ENCODE measurements at regions not wholly inside any gene's neighbourhood (a gene's known extent, or its start where the extent isn't known, plus 50 kb on each side); places are given as distances from the start of the nearest gene placed in this dataset.

DNA sequence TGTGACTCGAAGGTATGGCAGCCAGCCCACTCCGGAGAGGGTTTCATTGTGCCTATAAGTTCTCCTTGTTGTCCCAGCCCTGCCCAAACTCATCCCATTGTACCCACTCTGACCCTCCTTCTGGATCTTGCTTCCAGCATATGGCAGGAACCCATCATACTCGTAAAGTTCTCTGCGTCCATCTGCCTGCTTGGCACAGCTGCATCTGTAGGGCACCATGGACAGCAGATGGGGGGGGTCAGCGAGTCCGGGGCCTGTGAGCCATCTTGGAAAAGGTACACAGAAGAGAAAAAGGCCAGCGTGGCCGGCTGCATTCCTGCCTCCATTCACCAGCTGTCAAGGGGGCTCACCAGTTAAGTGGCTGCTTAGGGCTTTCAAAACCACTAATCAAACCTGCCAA, 94.9 kb upstream of the IGSF21 start:
- no CpG with 5 or more reads among the region's 8 CpGs for WGBS (ENCODE audit: extremely low coverage, insufficient coverage, insufficient read length)
- DNase-seq: no peak
- no peaks in the 10 kb centered on the region for H3K79me1 ChIP-seq (ENCODE audit: low read length)
- no peak overlapping the region for H4K91ac ChIP-seq (ENCODE audit: low read depth, low read length)
- no peak overlapping the region for H3K27ac ChIP-seq (ENCODE audit: low read depth, low read length)
- H3K9me3 ChIP-seq (ENCODE audit: insufficient read depth, low read depth, low read length): peaks cover 10% of the 10 kb centered on the region
- no peaks in the 10 kb centered on the region for H3K79me2 ChIP-seq (ENCODE audit: control insufficient read depth, insufficient read depth, low read length, poor library complexity)
- no peaks in the 10 kb centered on the region for H3K36me3 ChIP-seq (ENCODE audit: control insufficient read depth in 1 of 2, insufficient read depth in 2 of 2, low read length in 2 of 2)
- H2BK120ac ChIP-seq (ENCODE audit: insufficient read depth, low read length, poor library complexity): no peak overlapping the region
- no peak overlapping the region for H4K8ac ChIP-seq (ENCODE audit: low read depth, low read length)
- H2AK5ac ChIP-seq (ENCODE audit: low read length): no peak overlapping the region
- no peak overlapping the region for H3K23ac ChIP-seq (ENCODE audit: low read length)
- H3K4me1 ChIP-seq (ENCODE audit: control insufficient read depth in 1 of 2, insufficient read depth in 2 of 2, low read length in 2 of 2): no peaks in the 10 kb centered on the region
- H2BK5ac ChIP-seq (ENCODE audit: low read depth, low read length, poor library complexity): no peak overlapping the region
- H3K14ac ChIP-seq (ENCODE audit: low read length): no peak overlapping the region
- no peak overlapping the region for H2BK12ac ChIP-seq (ENCODE audit: low read length)
- H2AFZ ChIP-seq (ENCODE audit: insufficient read depth, low read length, poor library complexity): no peak overlapping the region
- H3K18ac ChIP-seq (ENCODE audit: low read length): no peak overlapping the region
- H4K12ac ChIP-seq (ENCODE audit: low read depth, low read length): no peak overlapping the region
- H3K4ac ChIP-seq (ENCODE audit: low read depth, low read length): no peak overlapping the region
- H3K27me3 ChIP-seq (ENCODE audit: insufficient read depth, low read length): no peaks in the 10 kb centered on the region
- H3K4me3 ChIP-seq (ENCODE audit: low read depth, low read length): no peak overlapping the region
- no peak overlapping the region for H3K9ac ChIP-seq (ENCODE audit: low read length)
- H3K4me2 ChIP-seq (ENCODE audit: low read length): no peak overlapping the region

DNA sequence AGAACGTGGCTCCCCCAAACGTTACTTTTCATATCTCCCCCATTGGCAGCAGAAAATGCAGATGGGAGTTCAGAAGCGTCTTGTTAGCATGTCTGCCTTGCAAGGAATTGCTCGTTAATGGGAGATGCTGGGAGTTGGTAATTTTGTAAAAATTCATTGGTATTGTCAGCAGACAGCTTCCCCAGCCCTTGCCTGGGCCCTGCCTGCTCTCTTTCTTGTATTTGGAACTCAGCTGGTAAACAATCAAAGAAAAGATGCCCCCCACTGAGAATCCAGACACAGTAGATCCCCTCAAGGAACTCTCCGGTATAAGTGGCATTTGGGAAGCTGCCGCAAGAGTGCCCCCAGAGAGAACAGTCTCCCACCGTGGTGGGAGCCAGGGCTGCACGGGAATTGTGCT, 94.4 kb upstream of the IGSF21 start:
- no peaks in the 10 kb centered on the region for H3K36me3 ChIP-seq (ENCODE audit: control insufficient read depth in 1 of 2, insufficient read depth in 2 of 2, low read length in 2 of 2)
- no peaks in the 10 kb centered on the region for H3K79me1 ChIP-seq (ENCODE audit: low read length)
- no peak overlapping the region for H2AFZ ChIP-seq (ENCODE audit: insufficient read depth, low read length, poor library complexity)
- H4K91ac ChIP-seq (ENCODE audit: low read depth, low read length): no peak overlapping the region
- no peak overlapping the region for H2BK120ac ChIP-seq (ENCODE audit: insufficient read depth, low read length, poor library complexity)
- no peak for DNase-seq
- H3K23ac ChIP-seq (ENCODE audit: low read length): no peak overlapping the region
- H3K4me3 ChIP-seq (ENCODE audit: low read depth, low read length): no peak overlapping the region
- no peak overlapping the region for H3K18ac ChIP-seq (ENCODE audit: low read length)
- H3K27ac ChIP-seq (ENCODE audit: low read depth, low read length): no peak overlapping the region
- no peak overlapping the region for H2AK5ac ChIP-seq (ENCODE audit: low read length)
- H4K8ac ChIP-seq (ENCODE audit: low read depth, low read length): no peak overlapping the region
- H3K14ac ChIP-seq (ENCODE audit: low read length): no peak overlapping the region
- H3K9me3 ChIP-seq (ENCODE audit: insufficient read depth, low read depth, low read length): peaks cover 10% of the 10 kb centered on the region
- no peak overlapping the region for H2BK12ac ChIP-seq (ENCODE audit: low read length)
- H3K9ac ChIP-seq (ENCODE audit: low read length): no peak overlapping the region
- H4K12ac ChIP-seq (ENCODE audit: low read depth, low read length): no peak overlapping the region
- no peaks in the 10 kb centered on the region for H3K27me3 ChIP-seq (ENCODE audit: insufficient read depth, low read length)
- H3K4me1 ChIP-seq (ENCODE audit: control insufficient read depth in 1 of 2, insufficient read depth in 2 of 2, low read length in 2 of 2): no peaks in the 10 kb centered on the region
- WGBS (ENCODE audit: extremely low coverage, insufficient coverage, insufficient read length): no CpG with 5 or more reads among the region's 8 CpGs
- no peak overlapping the region for H3K4me2 ChIP-seq (ENCODE audit: low read length)
- no peak overlapping the region for H3K4ac ChIP-seq (ENCODE audit: low read depth, low read length)
- H3K79me2 ChIP-seq (ENCODE audit: control insufficient read depth, insufficient read depth, low read length, poor library complexity): no peaks in the 10 kb centered on the region
- no peak overlapping the region for H2BK5ac ChIP-seq (ENCODE audit: low read depth, low read length, poor library complexity)

DNA sequence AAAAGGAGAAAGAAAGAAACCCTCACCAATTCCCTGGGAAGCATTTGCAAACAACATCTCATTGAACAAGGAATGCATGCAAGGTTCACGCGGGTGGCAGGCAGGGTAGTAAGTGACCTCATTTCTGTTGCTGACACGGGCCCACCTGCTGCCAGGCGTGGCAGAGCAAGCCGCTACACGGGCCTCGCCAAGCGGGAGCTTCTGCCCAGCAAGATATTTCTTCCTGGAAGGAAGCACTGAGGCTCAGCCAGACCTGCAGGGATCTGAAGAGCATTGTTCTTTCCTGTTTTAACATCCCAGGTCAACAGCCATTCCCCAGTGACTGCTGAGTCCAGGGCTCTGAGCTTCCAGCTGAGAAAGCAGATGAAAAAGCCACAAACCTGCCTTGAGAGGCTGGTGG, 91.9 kb upstream of the IGSF21 start:
- no peak overlapping the region for H2BK5ac ChIP-seq (ENCODE audit: low read depth, low read length, poor library complexity)
- H2AK5ac ChIP-seq (ENCODE audit: low read length): no peak overlapping the region
- H3K27me3 ChIP-seq (ENCODE audit: insufficient read depth, low read length): no peaks in the 10 kb centered on the region
- peaks cover 5% of the 10 kb centered on the region for H3K9me3 ChIP-seq (ENCODE audit: insufficient read depth, low read depth, low read length)
- H3K79me2 ChIP-seq (ENCODE audit: control insufficient read depth, insufficient read depth, low read length, poor library complexity): no peaks in the 10 kb centered on the region
- no peak overlapping the region for H4K91ac ChIP-seq (ENCODE audit: low read depth, low read length)
- no peak overlapping the region for H3K23ac ChIP-seq (ENCODE audit: low read length)
- no peak overlapping the region for H3K18ac ChIP-seq (ENCODE audit: low read length)
- H4K12ac ChIP-seq (ENCODE audit: low read depth, low read length): no peak overlapping the region
- H4K8ac ChIP-seq (ENCODE audit: low read depth, low read length): no peak overlapping the region
- H3K14ac ChIP-seq (ENCODE audit: low read length): no peak overlapping the region
- H3K27ac ChIP-seq (ENCODE audit: low read depth, low read length): no peak overlapping the region
- no peak overlapping the region for H2BK120ac ChIP-seq (ENCODE audit: insufficient read depth, low read length, poor library complexity)
- no peak overlapping the region for H2AFZ ChIP-seq (ENCODE audit: insufficient read depth, low read length, poor library complexity)
- no peak for DNase-seq
- H3K36me3 ChIP-seq (ENCODE audit: control insufficient read depth in 1 of 2, insufficient read depth in 2 of 2, low read length in 2 of 2): no peaks in the 10 kb centered on the region
- H3K4ac ChIP-seq (ENCODE audit: low read depth, low read length): no peak overlapping the region
- no peak overlapping the region for H3K9ac ChIP-seq (ENCODE audit: low read length)
- no CpG with 5 or more reads among the region's 8 CpGs for WGBS (ENCODE audit: extremely low coverage, insufficient coverage, insufficient read length)
- no peaks in the 10 kb centered on the region for H3K79me1 ChIP-seq (ENCODE audit: low read length)
- no peaks in the 10 kb centered on the region for H3K4me1 ChIP-seq (ENCODE audit: control insufficient read depth in 1 of 2, insufficient read depth in 2 of 2, low read length in 2 of 2)
- H3K4me2 ChIP-seq (ENCODE audit: low read length): no peak overlapping the region
- no peak overlapping the region for H3K4me3 ChIP-seq (ENCODE audit: low read depth, low read length)
- no peak overlapping the region for H2BK12ac ChIP-seq (ENCODE audit: low read length)

DNA sequence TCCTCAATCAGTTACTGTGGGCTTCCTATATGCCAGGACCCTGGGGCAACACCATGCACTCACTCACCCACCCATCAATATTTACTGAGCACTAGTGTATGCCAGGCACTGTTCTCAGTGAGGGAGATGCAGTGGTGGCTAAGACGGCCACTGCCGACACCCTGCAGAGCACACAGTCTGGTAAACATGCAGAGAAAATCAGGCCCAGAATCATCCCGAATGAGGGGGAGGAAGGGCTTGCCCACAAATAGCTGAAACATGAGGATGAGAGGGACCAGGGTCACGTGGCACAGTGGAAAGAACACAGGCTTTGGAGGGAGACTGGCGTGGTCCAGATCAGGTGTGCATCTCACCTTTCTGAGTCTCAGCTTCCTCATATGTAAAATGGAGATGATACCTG, 89.2 kb upstream of the IGSF21 start:
- no peaks in the 10 kb centered on the region for H3K36me3 ChIP-seq (ENCODE audit: control insufficient read depth in 1 of 2, insufficient read depth in 2 of 2, low read length in 2 of 2)
- no peaks in the 10 kb centered on the region for H3K4me1 ChIP-seq (ENCODE audit: control insufficient read depth in 1 of 2, insufficient read depth in 2 of 2, low read length in 2 of 2)

More for the DNA sequence above, 89.2 kb upstream of the IGSF21 start:
- Histone ChIP-seq H3K4ac (ENCODE audit: low read depth, low read length) (no peak overlapping the region), H3K14ac (ENCODE audit: low read length) (no peak overlapping the region), H4K8ac (ENCODE audit: low read depth, low read length) (no peak overlapping the region), H2AK5ac (ENCODE audit: low read length) (no peak overlapping the region), H4K12ac (ENCODE audit: low read depth, low read length) (no peak overlapping the region), H3K4me3 (ENCODE audit: low read depth, low read length) (no peak overlapping the region), H2AFZ (ENCODE audit: insufficient read depth, low read length, poor library complexity) (no peak overlapping the region), H3K79me1 (ENCODE audit: low read length) (no peaks in the 10 kb centered on the region), H3K23ac (ENCODE audit: low read length) (no peak overlapping the region), H3K27me3 (ENCODE audit: insufficient read depth, low read length) (no peaks in the 10 kb centered on the region), H3K9ac (ENCODE audit: low read length) (no peak overlapping the region), H3K79me2 (ENCODE audit: control insufficient read depth, insufficient read depth, low read length, poor library complexity) (no peaks in the 10 kb centered on the region), H2BK5ac (ENCODE audit: low read depth, low read length, poor library complexity) (no peak overlapping the region), H3K4me2 (ENCODE audit: low read length) (no peak overlapping the region), H2BK12ac (ENCODE audit: low read length) (no peak overlapping the region), H3K18ac (ENCODE audit: low read length) (no peak overlapping the region), H4K91ac (ENCODE audit: low read depth, low read length) (no peak overlapping the region), H2BK120ac (ENCODE audit: insufficient read depth, low read length, poor library complexity) (no peak overlapping the region), H3K27ac (ENCODE audit: low read depth, low read length) (no peak overlapping the region), H3K9me3 (ENCODE audit: insufficient read depth, low read depth, low read length) (peaks cover 3% of the 10 kb centered on the region)
- WGBS (ENCODE audit: extremely low coverage, insufficient coverage, insufficient read length): no CpG with 5 or more reads among the region's 5 CpGs
- no peak for DNase-seq

Measured in trophoblast cell (in vitro differentiated cells and primary cell).